ENCODE measurements at regions not wholly inside any gene's neighbourhood (a gene's known extent, or its start where the extent isn't known, plus 50 kb on each side); places are given as distances from the start of the nearest gene placed in this dataset.

DNA sequence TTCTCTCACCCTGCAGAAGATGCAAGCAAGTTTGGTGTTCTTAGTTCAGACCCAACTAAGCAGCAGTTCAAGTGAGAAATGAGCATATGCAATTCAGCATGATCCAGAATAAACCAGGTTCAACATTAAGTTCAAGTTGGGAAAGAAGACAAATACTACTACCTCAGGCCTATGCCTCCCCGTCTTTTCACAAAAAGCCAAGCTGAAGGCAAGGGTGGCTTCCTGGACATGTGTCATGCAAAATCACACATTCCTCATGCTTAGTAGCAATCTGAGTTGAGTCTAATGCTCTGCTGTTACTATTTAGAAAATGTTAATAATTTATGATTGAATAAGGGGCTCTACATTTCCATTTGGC, 453.4 kb upstream of the GRAMD2B start:
- TF ChIP-seq, protein P1, sequence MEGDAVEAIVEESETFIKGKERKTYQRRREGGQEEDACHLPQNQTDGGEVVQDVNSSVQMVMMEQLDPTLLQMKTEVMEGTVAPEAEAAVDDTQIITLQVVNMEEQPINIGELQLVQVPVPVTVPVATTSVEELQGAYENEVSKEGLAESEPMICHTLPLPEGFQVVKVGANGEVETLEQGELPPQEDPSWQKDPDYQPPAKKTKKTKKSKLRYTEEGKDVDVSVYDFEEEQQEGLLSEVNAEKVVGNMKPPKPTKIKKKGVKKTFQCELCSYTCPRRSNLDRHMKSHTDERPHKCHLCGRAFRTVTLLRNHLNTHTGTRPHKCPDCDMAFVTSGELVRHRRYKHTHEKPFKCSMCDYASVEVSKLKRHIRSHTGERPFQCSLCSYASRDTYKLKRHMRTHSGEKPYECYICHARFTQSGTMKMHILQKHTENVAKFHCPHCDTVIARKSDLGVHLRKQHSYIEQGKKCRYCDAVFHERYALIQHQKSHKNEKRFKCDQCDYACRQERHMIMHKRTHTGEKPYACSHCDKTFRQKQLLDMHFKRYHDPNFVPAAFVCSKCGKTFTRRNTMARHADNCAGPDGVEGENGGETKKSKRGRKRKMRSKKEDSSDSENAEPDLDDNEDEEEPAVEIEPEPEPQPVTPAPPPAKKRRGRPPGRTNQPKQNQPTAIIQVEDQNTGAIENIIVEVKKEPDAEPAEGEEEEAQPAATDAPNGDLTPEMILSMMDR (IDR thresholded peaks at IDR 0.05; ENCODE audit: extremely low read depth in 1 of 2, insufficient read depth in 1 of 2, low read depth in 1 of 2, low read length in 2 of 2), result no peak
- TF ChIP-seq MAX (IDR thresholded peaks at IDR 0.05; ENCODE audit: insufficient read depth, insufficient read length) (no peak), POLR2AphosphoS5 (IDR thresholded peaks at IDR 0.05; ENCODE audit: insufficient read depth, low read depth, low read length) (no peak), EZH2 (IDR thresholded peaks at IDR 0.05; ENCODE audit: borderline replicate concordance, low read depth, low read length, severe bottlenecking) (no peak), POLR2A (IDR thresholded peaks at IDR 0.05; ENCODE audit: low read depth, low read length) (no peak), GATA2 (IDR thresholded peaks at IDR 0.05; ENCODE audit: insufficient read depth, insufficient read length, low read depth, low read length) (no peak), JUN (IDR thresholded peaks at IDR 0.05; ENCODE audit: borderline replicate concordance, insufficient read depth, insufficient read length, low read depth) (no peak), FOS (IDR thresholded peaks at IDR 0.05; ENCODE audit: borderline replicate concordance, insufficient read depth, low read length) (no peak)

Measured in endothelial cell of umbilical vein (primary cell).